HG03558 (cell line): ENCODE measurements at regions not wholly inside any gene's neighbourhood (a gene's known extent, or its start where the extent isn't known, plus 50 kb on each side); places are given as distances from the start of the nearest gene placed in this dataset.
"Not testable (repeated sequence)": the region's sequence is repeated elsewhere in the genome, so short reads cannot be mapped to it uniquely, and the experiment has no call there.

Source experiments
- ATAC-seq: cut with Tn5 transposase; IDR thresholded peaks from one replicate; pipeline ENCODE4 v1.9.1; 2021; ENCODE audit warnings: moderate number of reproducible peaks; ENCODE audit not compliant: unreplicated experiment; ENCODE audit errors: extremely low read depth

- no peak for ATAC-seq
Measured at GRCh38 chr21:35559128-35559828, 501.0 kb downstream of the SETD4 start.

DNA sequence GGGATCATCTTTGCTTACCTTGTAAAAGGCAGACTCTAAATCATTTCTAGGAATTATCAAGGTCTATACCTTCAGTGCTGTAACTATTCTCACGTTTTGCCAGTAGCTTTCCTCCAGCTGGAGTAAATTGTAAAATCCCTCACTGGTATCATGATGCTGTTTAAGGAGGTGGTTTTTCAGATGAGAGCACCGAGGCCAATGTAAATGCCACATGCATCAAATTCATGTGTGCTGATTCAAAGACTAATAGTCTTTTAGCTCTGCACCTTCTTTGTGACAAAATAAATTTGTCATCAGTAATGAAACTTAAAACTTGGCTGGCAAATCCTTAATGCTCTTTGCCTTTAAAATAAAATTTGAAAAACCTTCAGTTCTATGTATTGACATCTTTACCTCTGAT lies 503.8 kb downstream of the SETD4 start:
- ATAC-seq = no peak

DNA sequence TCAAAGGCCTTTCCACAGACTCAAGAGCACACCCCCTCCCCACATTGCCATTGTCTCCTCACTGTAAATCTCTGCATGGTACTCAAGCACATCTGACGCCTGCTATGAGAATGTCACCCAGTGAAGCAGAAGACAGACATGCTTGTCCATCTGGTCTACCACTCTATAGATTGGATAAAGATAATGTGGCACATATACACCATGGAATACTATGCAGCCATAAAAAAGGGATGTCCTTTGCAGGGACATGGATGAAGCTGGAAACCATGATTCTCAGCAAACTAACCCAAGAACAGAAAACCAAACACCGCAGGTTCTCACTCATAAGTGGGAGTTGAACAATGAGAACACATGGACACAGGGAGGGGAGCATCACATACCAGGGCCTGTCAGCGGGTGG lies 503.4 kb upstream of the RUNX1 start:
- ATAC-seq = not testable (repeated sequence)

DNA sequence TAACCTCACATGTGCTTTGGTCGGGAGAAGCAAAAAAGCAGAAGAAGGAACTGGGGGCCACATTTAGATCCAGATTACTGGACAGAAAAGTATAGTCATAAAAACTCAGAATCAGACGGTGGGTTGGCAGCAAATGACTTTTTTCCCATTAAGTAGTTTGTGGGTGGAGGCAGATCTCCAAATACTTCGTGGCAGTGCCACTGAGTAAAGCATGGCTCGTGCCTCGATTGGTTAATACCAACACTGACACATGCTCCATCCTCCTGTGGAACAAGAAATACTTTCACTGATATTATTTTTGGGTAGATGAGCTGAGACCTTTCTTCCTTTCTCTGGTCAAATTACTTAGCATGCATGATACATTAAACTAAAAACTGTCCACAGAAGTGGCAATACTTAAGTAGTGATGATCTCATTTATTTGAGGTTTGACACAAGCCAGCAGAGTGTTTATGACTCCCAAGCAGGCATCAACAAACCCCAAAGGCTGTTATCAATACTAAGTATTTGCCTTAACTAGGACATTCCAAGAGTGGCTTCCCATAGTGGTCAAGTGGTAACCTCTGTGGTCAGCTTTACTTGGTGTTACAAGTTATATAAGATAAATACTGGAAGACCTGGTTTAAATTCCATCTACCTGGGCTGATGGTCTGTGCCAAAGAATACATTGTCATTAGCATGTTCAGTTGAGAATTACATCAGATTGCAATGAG lies 500.0 kb upstream of the RUNX1 start:
- no peak for ATAC-seq

GRCh38 chr21:35547946-35548774 lies 499.1 kb upstream of the RUNX1 start:
- ATAC-seq = no peak

DNA sequence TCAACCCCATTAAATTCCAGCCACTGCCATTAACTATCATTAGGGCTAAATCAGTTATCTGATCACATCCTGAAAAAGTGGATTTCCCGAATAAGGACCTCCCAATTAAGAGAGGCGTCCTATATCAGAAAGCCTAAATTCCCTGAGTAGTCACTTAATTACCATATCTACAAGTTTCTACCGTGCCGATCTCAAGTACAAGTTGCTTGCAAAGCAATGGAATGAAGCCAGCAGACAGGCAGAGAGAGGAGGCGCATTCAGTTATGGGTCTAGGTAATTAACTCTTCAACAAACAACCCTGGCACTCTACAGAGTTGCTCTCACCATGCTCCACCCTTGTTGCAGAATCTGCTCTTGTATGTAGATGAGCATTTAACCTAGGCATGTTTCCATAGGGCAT lies 494.6 kb upstream of the RUNX1 start:
- no peak for ATAC-seq

GRCh38 chr21:35540950-35541638 lies 492.0 kb upstream of the RUNX1 start:
- ATAC-seq = no peak

DNA sequence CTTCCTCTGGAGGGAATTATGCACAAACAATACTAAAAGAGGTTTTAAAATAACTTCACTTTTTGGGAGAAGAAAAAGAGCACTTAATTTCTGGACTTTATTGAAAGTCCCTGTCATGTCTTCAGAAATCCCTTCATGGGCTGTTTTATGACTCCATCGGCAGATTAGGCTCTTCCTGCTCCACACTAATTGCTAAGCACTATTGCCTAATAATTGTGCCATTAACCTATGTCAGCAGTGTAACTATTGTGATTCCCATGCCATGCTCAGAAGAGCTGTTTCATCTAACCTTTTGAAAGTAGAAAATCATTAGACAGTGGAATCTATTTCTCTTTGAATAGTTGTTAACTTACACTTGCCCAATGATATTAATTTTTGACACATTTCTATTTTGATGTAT lies 489.3 kb upstream of the RUNX1 start:
- no peak for ATAC-seq

- no peak for ATAC-seq
Measured at GRCh38 chr21:35537604-35538003, 488.5 kb upstream of the RUNX1 start.

DNA sequence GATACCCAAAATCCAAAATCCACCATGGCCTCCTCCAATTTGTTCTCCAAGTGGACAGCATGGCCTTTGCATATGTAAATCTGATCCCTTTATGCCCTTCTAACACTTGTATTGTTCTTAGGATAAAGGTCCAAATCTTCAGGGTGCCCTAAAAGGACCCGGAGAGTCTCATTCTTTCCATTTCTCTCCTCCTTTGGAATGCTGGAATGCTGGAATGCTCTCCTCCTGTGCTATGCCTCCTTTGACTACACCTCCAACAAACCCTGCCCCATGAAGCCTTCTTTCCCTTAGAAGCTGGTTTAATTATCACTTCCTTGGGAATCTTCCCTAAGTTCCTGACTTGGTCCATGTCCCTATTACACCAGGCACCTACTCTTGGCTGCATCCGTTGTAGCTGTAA lies 484.8 kb upstream of the RUNX1 start:
- no peak for ATAC-seq

GRCh38 chr21:35530766-35531165 lies 481.7 kb upstream of the RUNX1 start:
- no peak for ATAC-seq

DNA sequence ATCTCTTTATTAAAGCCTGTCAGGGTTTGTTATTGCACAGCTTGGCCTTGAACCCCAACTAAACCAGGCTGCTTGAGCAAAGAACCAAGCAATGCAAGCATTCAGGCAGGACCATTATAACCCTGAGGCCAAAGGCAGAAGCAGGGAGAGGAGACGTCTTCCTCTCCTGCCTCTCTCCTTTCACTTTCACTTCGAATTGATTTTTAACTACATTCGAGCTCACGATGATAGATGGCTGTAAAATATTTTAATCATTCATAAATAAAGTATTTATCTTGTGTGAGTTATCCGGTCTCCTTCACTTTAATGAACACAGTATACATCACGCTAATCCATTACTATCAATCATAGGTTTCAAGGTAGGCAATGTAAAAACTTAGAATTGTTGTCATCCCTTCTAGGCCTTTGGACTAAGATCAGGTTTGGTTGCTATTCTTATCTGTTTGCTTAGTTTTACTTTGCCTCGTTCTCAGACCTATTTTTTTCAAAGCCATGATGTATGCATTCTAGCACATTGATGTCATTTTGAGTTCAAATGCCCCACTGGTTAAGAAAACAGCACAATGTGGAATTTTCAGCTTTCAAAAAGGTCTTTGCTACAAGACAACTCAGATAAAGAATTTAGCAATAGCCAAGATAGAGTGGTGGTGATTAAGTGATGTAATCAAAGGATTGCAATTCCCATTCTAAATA lies 480.2 kb upstream of the RUNX1 start:
- ATAC-seq = no peak

GRCh38 chr21:35528116-35529042 lies 479.3 kb upstream of the RUNX1 start:
- no peak for ATAC-seq

- ATAC-seq = no peak
Measured at GRCh38 chr21:35527358-35527757, 478.3 kb upstream of the RUNX1 start.

GRCh38 chr21:35525443-35525842 lies 476.3 kb upstream of the RUNX1 start:
- ATAC-seq = no peak

DNA sequence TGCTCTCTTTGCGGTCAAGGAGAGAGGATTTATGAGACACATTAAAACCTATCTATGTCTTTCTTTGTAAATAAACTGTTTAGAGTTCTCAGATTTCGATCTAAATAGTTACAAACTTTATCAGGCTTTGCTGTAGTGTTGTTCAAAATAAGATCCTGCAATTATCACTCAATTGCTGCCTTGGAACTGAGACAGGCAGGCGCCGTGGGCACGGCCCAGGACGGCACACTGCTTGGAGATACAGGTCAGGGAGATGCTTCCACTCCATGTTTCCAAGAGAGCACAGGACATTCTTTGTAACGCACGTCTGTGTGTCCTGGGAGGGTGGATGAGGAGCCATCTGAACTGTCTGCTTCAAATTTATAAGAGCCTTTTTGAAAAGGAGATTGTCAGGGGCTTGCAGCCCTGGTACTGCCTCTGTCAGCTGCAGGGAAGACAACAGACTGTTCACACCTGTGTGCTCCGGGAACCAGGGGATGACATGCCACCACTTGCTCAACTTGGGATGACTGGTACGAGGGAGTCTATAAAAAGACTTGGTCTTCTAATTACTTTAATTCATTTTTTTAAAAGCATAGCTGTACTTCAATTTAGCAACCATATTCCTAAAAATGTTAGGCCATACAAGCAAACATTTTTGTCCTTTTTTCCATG lies 472.9 kb upstream of the RUNX1 start:
- no peak for ATAC-seq

GRCh38 chr21:35521293-35521692 lies 472.2 kb upstream of the RUNX1 start:
- no peak for ATAC-seq

DNA sequence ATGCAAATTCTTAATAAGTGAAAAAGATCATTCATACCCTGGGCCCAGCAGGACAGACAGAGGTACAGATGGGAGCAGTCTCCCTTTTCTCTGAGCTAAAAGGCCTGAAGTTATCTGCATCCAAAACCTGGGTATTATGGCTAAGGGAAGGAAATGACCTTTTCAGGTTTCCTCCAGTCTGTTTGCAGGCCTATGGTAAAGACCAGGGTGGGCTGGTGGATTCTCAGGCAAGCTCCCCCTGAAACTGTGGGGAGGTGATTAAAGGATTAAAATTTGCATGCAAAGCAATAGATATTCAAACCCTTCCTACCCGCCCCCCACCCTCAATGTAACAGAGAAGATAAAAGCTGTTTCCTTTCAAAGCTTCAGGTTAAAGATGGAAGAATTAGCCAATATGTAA lies 471.8 kb upstream of the RUNX1 start:
- no peak for ATAC-seq
